K562 (cell line): ENCODE measurements at regions not wholly inside any gene's neighbourhood (a gene's known extent, or its start where the extent isn't known, plus 50 kb on each side); places are given as distances from the start of the nearest gene placed in this dataset.

Experiments used
- BRD9 ChIP-seq: fragments of 450-650 bp; IDR thresholded peaks from 2 replicates; pipeline ENCODE4 v1.6.1; 2018; ENCODE audit warnings: low read depth; ENCODE audit not compliant: partially characterized antibody
- CHAMP1 ChIP-seq: fragments of 450-650 bp; IDR thresholded peaks from 2 replicates; pipeline ENCODE4 v1.6.1; 2016; ENCODE audit warnings: mild to moderate bottlenecking
- HNRNPL ChIP-seq: fragments of 200-400 bp; formaldehyde crosslinking; IDR thresholded peaks from 2 replicates; pipeline ENCODE4 v1.6.1; 2017; ENCODE audit warnings: low read depth, mild to moderate bottlenecking, low read length
- RREB1 ChIP-seq: fragments of 250-450 bp; sonication (Bioruptor Pico); IDR thresholded peaks from 2 replicates; pipeline ENCODE4 v1.4.0; 2020
- SMARCC2 ChIP-seq: fragments of 450-650 bp; IDR thresholded peaks from 2 replicates; pipeline ENCODE4 v1.6.1; 2017; ENCODE audit warnings: antibody characterized with exemption, moderate library complexity, mild to moderate bottlenecking, low read depth
- SRSF1 ChIP-seq: fragments of 200-400 bp; formaldehyde crosslinking; IDR thresholded peaks from 2 replicates; pipeline ENCODE4 v1.6.1; 2017; ENCODE audit warnings: mild to moderate bottlenecking, low read depth, low read length, moderate library complexity

DNA sequence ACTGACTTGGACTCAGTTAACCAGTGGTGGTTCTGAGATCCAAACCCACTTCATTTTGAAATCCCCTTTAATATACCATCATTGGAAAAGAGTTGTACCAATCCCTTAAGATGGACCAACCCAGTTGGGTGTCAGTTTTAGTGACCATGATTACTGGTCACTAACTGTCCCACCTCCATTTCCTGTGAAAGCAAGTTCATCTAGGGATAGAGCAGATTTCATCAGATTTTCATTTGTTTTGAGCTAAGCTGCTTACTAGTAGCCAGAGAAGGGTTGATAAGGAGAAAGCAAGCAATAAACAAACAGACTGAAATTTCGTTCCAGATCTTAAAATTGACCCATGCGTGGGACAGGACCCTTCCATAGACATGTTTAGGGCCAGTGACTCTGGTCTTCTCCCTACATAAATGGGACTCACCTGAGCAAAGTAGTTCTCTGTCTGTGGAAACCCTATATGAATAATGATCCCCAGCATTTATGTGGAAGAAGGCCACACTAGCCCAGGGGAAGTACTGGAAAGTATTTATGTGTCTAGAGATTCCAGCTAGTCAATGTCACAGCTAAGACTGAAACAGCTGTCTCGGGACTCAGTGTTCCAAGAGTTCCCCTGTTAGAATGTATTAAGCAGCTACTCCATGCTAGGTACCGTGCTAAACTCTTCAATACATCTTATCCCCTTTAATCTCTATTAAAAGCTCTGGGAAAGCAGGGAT, 196.0 kb upstream of the BCL6 start (continued):
- TF ChIP-seq CHAMP1 (no peak), BRD9 (no peak), HNRNPL (no peak), SMARCC2 (no peak), SRSF1 (no peak), RREB1 (CRISPR knock-in tag) (no peak)
